ENCODE measurements at regions not wholly inside any gene's neighbourhood (a gene's known extent, or its start where the extent isn't known, plus 50 kb on each side); places are given as distances from the start of the nearest gene placed in this dataset.
"Not testable (repeated sequence)": the region's sequence is repeated elsewhere in the genome, so short reads cannot be mapped to it uniquely, and the experiment has no call there.

- FAIRE-seq, result no peak
Measured at GRCh38 chr20:25863536-25864325, 167.1 kb upstream of the ZNF337 start.

GRCh38 chr20:25862967-25863530 lies 166.4 kb upstream of the ZNF337 start:
- not testable (repeated sequence) for FAIRE-seq

- no peak for FAIRE-seq
Measured at GRCh38 chr20:25860531-25861150, 164.0 kb upstream of the ZNF337 start.

- FAIRE-seq, result no peak
Measured at GRCh38 chr20:25859649-25860530, 163.2 kb upstream of the ZNF337 start.

- no peak for FAIRE-seq
Measured at GRCh38 chr20:25858495-25859425, 162.1 kb upstream of the ZNF337 start.

GRCh38 chr20:25857091-25857788 lies 160.6 kb upstream of the ZNF337 start:
- not testable (repeated sequence) for FAIRE-seq

- no peak for FAIRE-seq
Measured at GRCh38 chr20:25856256-25856884, 159.7 kb upstream of the ZNF337 start.

GRCh38 chr20:25855451-25856156 lies 159.0 kb upstream of the ZNF337 start:
- FAIRE-seq, result not testable (repeated sequence)

GRCh38 chr20:25854666-25855065 lies 158.0 kb upstream of the ZNF337 start:
- not testable (repeated sequence) for FAIRE-seq

- not testable (repeated sequence) for FAIRE-seq
Measured at GRCh38 chr20:25853718-25854388, 157.2 kb upstream of the ZNF337 start.

- not testable (repeated sequence) for FAIRE-seq
Measured at GRCh38 chr20:25852968-25853717, 156.5 kb upstream of the ZNF337 start.

- FAIRE-seq, result not testable (repeated sequence)
Measured at GRCh38 chr20:25850133-25850532, 153.5 kb upstream of the ZNF337 start.

- FAIRE-seq, result no peak
Measured at GRCh38 chr20:25848222-25848621, 151.6 kb upstream of the ZNF337 start.

- FAIRE-seq, result not testable (repeated sequence)
Measured at GRCh38 chr20:25844640-25845039, 148.0 kb upstream of the ZNF337 start.

GRCh38 chr20:25813511-25813910 lies 116.9 kb upstream of the ZNF337 start:
- FAIRE-seq, result not testable (repeated sequence)

GRCh38 chr20:25798174-25798993 lies 101.7 kb upstream of the ZNF337 start:
- not testable (repeated sequence) for FAIRE-seq

GRCh38 chr20:25797062-25797461 lies 100.4 kb upstream of the ZNF337 start:
- FAIRE-seq, result not testable (repeated sequence)

GRCh38 chr20:25777241-25777640 lies 80.6 kb upstream of the ZNF337 start:
- FAIRE-seq, result not testable (repeated sequence)
